Thyroid gland (tissue), 4 donors: ENCODE measurements at regions not wholly inside any gene's neighbourhood (a gene's known extent, or its start where the extent isn't known, plus 50 kb on each side); places are given as distances from the start of the nearest gene placed in this dataset.

ENCODE experiments used
- DNase-seq, 2 donors: peaks; one replicate each; pipeline ENCODE4 v3.0.0-alpha.2; 2019
- H3K27ac ChIP-seq, 3 donors: fragments of 200-600 bp; sonication (generic); 1 replicate in 2 of 3; 2 replicates in 1 of 3; pipeline ENCODE4 v1.5.1; 2016 to 2019; ENCODE audit warnings: mild to moderate bottlenecking in 1 of 3, moderate library complexity in 1 of 3
- H3K27me3 ChIP-seq: fragments of 200-600 bp; sonication (generic); one replicate; pipeline ENCODE4 v1.5.1; 2019
- H3K36me3 ChIP-seq, 2 donors: fragments of 200-600 bp; sonication (generic); one replicate each; pipeline ENCODE4 v1.5.1; 2016 to 2019
- H3K4me1 ChIP-seq, 2 donors: fragments of 200-600 bp; sonication (generic); one replicate each; pipeline ENCODE4 v1.5.1; 2017 to 2019
- H3K4me3 ChIP-seq, 3 donors: fragments of 200-600 bp; sonication (generic); replicated peaks in 1 of 3; 1 replicate in 2 of 3; 2 replicates in 1 of 3; pipeline ENCODE4 v1.5.1; 2016; ENCODE audit warnings: mild to moderate bottlenecking in 1 of 3
- H3K9me3 ChIP-seq: fragments of 200-600 bp; sonication (generic); one replicate; pipeline ENCODE4 v1.5.1; 2017
- CTCF ChIP-seq, 6 experiments: fragments of 200-600 bp in 3 of 6; fragments of 450-650 bp in 3 of 6; sonication (generic) in 3 of 6; IDR thresholded peaks; one replicate each; pipeline ENCODE4 v1.5.1; 2016 to 2019; ENCODE audit warnings: antibody characterized with exemption in 6 of 6, mild to moderate bottlenecking in 2 of 6, inconsistent platforms in 1 of 6, moderate library complexity in 1 of 6
- POLR2A ChIP-seq, 2 donors: fragments of 450-650 bp; IDR thresholded peaks; one replicate each; pipeline ENCODE4 v1.6.1; 2017; ENCODE audit warnings: antibody characterized with exemption in 2 of 2, mild to moderate bottlenecking in 2 of 2, moderate library complexity in 1 of 2
- WGBS, 2 donors: methylation state at CpG; one replicate each; pipeline ENCODE4 v1.1.5; 2017; 5-methylcytosine and 5-hydroxymethylcytosine counted together
- intact Hi-C: fragments of 100-400 bp; cut with DNase I; formaldehyde crosslinking; loops from one replicate; pipeline ENCODE4 v1.15.1; 2023

- Histone ChIP-seq H3K9me3 (no peaks in the 10 kb centered on the region), H3K4me1 (peaks cover 0 to 5% of the 10 kb centered on the region in 2 donors), H3K27ac (no peak overlapping the region), H3K4me3 (no peak overlapping the region), H3K27me3 (no peaks in the 10 kb centered on the region), H3K36me3 (no peaks in the 10 kb centered on the region)
- WGBS, 2 donors, result 7 to 12% methylated on average over 32 to 57 of the region's 64 CpGs
- intact Hi-C loops, result no loop called here
- DNase-seq, result peak; percentile 21 to 26
- peak; percentile 13 to 87 (median 54) for TF ChIP-seq CTCF (IDR thresholded peaks at IDR 0.05)
- TF ChIP-seq POLR2A (IDR thresholded peaks at IDR 0.05), result no peak
Measured at GRCh38 chr18:77899972-77900754, 650.5 kb downstream of the GALR1 start.

- WGBS, 2 donors, result 88 to 90% methylated on average over 13 of the region's 13 CpGs
- Histone ChIP-seq H3K9me3 (no peaks in the 10 kb centered on the region), H3K27ac (no peak overlapping the region), H3K36me3 (no peaks in the 10 kb centered on the region), H3K4me1 (peaks cover 0 to under 1% of the 10 kb centered on the region in 2 donors), H3K27me3 (no peaks in the 10 kb centered on the region), H3K4me3 (no peak overlapping the region)
- TF ChIP-seq CTCF (IDR thresholded peaks at IDR 0.05) (no peak), POLR2A (IDR thresholded peaks at IDR 0.05) (no peak)
- intact Hi-C loops, result no loop called here
- DNase-seq, result no peak
Measured at GRCh38 chr18:77905011-77905410, 655.4 kb downstream of the GALR1 start.

- Histone ChIP-seq H3K36me3 (no peaks in the 10 kb centered on the region), H3K4me3 (no peak overlapping the region), H3K9me3 (no peaks in the 10 kb centered on the region), H3K27ac (no peak overlapping the region), H3K4me1 (no peaks in the 10 kb centered on the region), H3K27me3 (no peaks in the 10 kb centered on the region)
- no peak for DNase-seq
- no peak for TF ChIP-seq CTCF (IDR thresholded peaks at IDR 0.05)
- TF ChIP-seq POLR2A (IDR thresholded peaks at IDR 0.05), result no peak
- 89 to 93% methylated on average over 17 to 28 of the region's 34 CpGs for WGBS, 2 donors
- intact Hi-C loops, result no loop called here
Measured at GRCh38 chr18:77905449-77906055, 655.9 kb downstream of the GALR1 start.

- H3K27me3 ChIP-seq, result no peaks in the 10 kb centered on the region
- WGBS, 2 donors, result 73 to 77% methylated on average over 27 of the region's 27 CpGs
- H3K4me1 ChIP-seq, result no peaks in the 10 kb centered on the region
- no peaks in the 10 kb centered on the region for H3K9me3 ChIP-seq
- no peak for TF ChIP-seq POLR2A (IDR thresholded peaks at IDR 0.05)
- no peak for TF ChIP-seq CTCF (IDR thresholded peaks at IDR 0.05)
- intact Hi-C loops, result no loop called here
- H3K4me3 ChIP-seq, result no peak overlapping the region
- no peak overlapping the region for H3K27ac ChIP-seq
- no peaks in the 10 kb centered on the region for H3K36me3 ChIP-seq
- no peak for DNase-seq
Measured at GRCh38 chr18:77906103-77906892, 656.6 kb downstream of the GALR1 start.
